CD4-positive, alpha-beta T cell treated with Interferon alpha-2 for 1 hour (primary cell): ENCODE measurements at regions not wholly inside any gene's neighbourhood (a gene's known extent, or its start where the extent isn't known, plus 50 kb on each side); places are given as distances from the start of the nearest gene placed in this dataset.

Experiments
- DNase-seq, 2 donors: peaks; one replicate each; pipeline ENCODE4 v3.0.0-alpha.2; 2020 to 2022

GRCh38 chr4:187268940-187269339 lies 545.3 kb upstream of the FAT1 start:
- DNase-seq, result no peak

DNA sequence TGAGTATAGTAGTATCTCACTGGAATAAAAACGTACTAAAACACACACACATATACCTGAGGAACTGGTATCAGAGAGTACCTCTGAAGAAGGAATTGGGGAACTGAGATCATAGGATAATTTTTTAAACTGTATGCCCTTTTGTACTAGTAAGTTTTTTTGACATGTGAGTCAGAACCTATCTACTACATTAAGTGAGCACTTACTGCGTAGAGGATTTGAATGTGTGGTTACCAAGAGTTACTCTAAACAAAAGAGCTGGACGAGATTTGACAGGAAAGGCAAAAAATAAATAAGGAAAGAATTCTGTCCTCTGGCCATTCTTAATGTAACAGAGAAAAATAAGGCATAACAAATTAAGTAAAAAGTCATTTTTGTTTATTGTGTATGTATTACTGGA lies 546.5 kb upstream of the FAT1 start:
- no peak for DNase-seq

- DNase-seq, result no peak
Measured at GRCh38 chr4:187271848-187272247, 548.2 kb upstream of the FAT1 start.

GRCh38 chr4:187274153-187274552 lies 550.5 kb upstream of the FAT1 start:
- no peak for DNase-seq

- no peak for DNase-seq
Measured at GRCh38 chr4:187276736-187277408, 553.2 kb upstream of the FAT1 start.

DNA sequence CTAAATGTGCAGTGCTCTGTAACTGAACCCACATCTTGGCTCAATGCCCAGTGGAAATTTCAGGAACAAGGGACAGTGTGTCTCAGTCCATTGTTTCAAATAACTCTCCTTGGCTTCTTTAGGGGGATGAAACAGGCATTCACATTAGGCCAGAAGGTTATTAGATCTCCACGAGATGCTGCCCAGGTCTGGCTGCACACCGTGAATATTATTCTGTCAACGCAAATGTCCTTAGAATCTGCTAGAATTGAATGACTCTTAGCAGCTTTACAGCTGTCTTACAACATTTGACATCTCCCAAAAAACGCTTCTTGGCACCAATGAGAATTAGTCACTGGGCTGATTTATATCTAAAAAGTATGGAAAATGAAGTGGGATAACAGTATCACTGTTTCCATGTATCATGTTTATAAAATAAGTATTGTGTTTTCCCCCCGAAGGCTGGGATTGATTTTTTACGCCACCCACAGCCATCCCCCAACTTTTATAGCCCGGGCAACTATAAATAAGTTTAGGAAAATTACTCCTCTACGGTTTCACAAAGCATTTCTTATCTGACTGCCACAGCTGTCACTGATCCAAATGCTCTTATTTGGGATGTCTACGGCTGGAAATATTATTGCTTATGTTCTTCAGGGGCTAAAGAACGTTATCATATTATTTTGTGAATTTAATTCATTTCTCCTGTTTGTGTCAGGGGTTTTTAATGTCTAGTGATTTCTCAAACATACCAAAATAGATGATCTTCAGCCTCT lies 559.7 kb upstream of the FAT1 start:
- DNase-seq, result no peak

- DNase-seq, result no peak
Measured at GRCh38 chr4:187286525-187286924, 562.9 kb upstream of the FAT1 start.

DNA sequence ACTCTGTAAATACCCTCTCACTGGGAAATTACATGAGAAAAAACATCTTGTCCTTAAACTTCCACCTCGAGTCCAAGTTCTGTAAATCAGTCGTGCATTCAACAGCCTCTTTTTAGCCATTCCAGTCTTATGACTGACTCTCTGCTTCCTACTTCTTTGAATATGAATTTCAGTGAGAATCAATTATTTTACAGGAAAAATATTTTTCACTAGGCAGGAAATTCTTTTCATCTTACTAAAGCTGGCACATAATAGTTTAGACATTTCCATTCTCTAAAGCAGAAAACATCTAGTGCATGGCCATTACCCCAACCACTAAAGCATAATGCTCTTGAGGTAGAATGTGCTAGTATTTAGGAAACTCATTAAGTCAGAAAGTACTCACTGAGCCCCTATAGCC lies 565.7 kb upstream of the FAT1 start:
- DNase-seq, result no peak

GRCh38 chr4:187294861-187295260 lies 571.2 kb upstream of the FAT1 start:
- no peak for DNase-seq

- DNase-seq, result no peak
Measured at GRCh38 chr4:187301923-187302322, 578.3 kb upstream of the FAT1 start.

- DNase-seq, result no peak
Measured at GRCh38 chr4:187302457-187303150, 578.9 kb upstream of the FAT1 start.

DNA sequence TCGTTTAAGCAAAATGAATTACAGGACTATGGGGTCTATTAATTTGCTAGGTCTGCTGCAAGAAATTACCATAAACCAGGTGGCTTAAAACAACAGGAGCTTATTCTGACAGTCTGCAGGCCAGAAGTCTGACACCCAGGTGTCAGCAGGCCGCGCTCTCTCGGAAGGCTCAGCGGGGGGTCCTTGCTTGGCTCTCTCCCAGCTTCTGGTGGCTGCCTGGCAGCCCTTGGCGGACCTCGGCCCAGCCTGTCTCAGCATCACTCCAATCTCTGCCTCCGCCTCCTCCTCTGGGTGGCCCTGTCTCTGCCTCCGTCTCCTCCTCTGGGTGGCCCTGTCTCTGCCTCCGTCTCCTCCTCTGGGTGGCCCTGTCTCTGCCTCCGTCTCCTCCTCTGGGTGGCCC lies 580.5 kb upstream of the FAT1 start:
- DNase-seq, result no peak

DNA sequence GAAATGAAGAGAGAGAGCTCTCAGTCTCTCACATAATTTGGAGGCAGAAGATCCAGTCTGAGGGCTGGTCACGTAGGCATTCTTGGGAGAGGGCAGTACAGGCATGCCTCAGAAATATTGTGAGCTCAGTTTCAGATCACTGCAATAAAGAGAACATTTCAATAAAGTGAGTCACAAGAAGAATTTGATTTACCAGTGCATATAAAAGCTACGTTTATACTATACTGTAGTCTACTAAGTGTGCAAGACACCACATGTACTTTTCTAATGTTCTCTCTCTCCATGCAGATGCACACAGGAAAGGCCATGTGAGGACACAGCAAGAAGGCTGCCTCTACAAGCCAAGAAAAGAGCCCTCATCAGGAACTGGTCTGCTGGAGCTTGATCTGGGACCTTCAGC lies 583.5 kb upstream of the FAT1 start:
- no peak for DNase-seq

DNA sequence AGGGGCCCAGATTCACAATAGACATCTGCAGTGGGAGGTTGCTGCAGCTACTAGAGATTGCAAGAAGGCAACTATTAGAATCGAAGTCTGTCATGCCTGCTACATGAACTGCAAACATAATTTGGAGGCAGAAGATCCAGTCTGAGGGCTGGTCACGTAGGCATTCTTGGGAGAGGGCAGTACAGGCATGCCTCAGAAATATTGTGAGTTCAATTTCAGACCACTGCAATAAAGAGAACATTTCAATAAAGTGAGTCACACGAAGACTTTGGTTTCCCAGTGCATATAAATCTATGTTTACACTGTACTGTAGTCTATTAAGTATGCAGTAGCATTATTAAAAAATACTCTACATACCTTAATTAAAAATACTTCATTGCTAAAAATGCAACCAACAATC lies 585.8 kb upstream of the FAT1 start:
- DNase-seq, result no peak

GRCh38 chr4:187312299-187312698 lies 588.6 kb upstream of the FAT1 start:
- DNase-seq, result no peak

GRCh38 chr4:187317799-187318198 lies 594.1 kb upstream of the FAT1 start:
- no peak for DNase-seq

DNA sequence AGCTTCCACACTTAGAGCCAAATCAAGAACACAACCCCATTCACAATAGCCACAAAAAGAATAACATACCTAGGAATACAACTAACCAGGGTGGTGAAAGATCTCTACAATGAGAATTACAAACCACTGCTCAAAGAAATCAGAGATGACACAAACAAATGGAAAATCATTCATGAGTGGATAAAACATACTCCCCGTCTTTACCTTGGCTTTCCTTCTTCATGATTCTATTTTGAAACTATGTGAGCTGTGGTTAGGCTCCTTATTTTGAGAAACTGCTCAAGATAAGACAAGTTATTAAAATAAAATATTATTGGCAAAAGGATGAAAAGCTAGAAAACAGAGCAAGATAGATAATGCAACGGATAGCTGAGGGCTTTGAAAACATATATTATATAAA lies 598.1 kb upstream of the FAT1 start:
- no peak for DNase-seq

DNA sequence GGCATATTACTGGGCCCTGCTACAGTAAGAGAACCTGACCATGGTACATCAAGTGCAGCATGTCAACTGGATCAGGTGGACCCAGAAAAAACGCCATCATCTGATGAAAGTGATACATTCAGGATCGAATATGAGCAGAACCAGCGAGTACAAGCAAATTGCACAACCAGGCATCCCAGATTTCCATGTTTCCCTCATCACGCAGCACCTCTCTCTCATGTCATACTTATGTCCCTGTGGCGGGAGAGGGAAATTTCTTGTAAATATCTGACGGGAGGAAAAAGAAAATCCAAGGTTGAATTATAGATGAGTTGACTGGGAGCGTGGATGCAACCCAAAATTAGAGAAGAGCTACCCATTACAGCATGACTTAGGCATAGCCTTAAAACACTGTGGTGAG lies 608.5 kb upstream of the FAT1 start:
- no peak for DNase-seq

GRCh38 chr4:187333151-187333550 lies 609.5 kb upstream of the FAT1 start:
- DNase-seq, result no peak

DNA sequence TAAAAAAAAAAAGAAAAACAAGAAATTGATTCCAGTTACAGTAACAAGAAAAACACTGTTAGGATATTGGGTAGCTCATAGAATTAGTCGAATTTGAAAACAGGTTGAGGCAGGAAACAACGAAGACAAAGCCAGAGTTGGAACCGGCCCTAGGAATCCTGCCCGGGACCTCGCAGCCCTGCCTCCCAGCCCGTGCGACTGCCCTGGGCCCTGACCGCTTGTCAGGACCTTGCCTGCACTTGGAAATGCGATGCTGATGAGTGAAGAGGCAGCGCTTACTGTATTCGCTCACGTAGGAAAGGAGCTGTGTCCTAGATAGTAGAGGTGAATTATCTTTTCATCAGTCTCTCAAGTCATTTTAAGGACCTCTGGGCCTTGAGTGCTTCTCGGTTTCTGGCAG lies 611.7 kb upstream of the FAT1 start:
- no peak for DNase-seq

GRCh38 chr4:187354740-187355139 lies 631.1 kb upstream of the FAT1 start:
- DNase-seq, result no peak

- no peak for DNase-seq
Measured at GRCh38 chr4:187357045-187357643, 633.5 kb upstream of the FAT1 start.

GRCh38 chr4:187357821-187358220 lies 634.2 kb upstream of the FAT1 start:
- no peak for DNase-seq
